K562 (cell line): ENCODE measurements at regions not wholly inside any gene's neighbourhood (a gene's known extent, or its start where the extent isn't known, plus 50 kb on each side); places are given as distances from the start of the nearest gene placed in this dataset.
"Not testable (repeated sequence)": the region's sequence is repeated elsewhere in the genome, so short reads cannot be mapped to it uniquely, and the experiment has no call there.

Experiments
- ATAC-seq: fragments of 200-7000 bp; cut with Tn5 transposase; 3 replicates; pipeline ENCODE4 v1.9.1; 2020; ENCODE audit warnings: moderate library complexity
- BruUV-seq: library from RNA; stranded (reverse); fragments of 400-500 nt; replicated peaks from 2 replicates; lab custom pipeline; 2021; lab: Mats Ljungman, UMichigan
- CTCF ChIA-PET: fragments of 300-600 bp; formaldehyde crosslinking; extraction: SDS; loops from one replicate; lab custom pipeline; 2021; ENCODE audit warnings: low intra/inter-chr PET ratio; lab: Yijun Ruan, JAX
- POLR2A ChIA-PET: fragments of 300-600, 350-650 bp; sonication (Branson Sonifier 250); formaldehyde crosslinking; extraction: SDS; loops from one replicate; lab custom pipeline; 2021; ENCODE audit warnings: antibody characterized with exemption, inconsistent platforms; lab: Yijun Ruan, JAX
- DNase-seq, 4 experiments: peaks; one replicate each; pipeline versions ENCODE4 v3.0.0 to v3.0.0-alpha.2; 2011 to 2018; ENCODE audit warnings: low spot score in 3 of 4, mixed read lengths in 3 of 4; ENCODE audit errors: extremely low read depth in 1 of 4
- FAIRE-seq: peaks from 2 replicates; lab custom pipeline; 2011; peaks lifted over from hg19 to GRCh38; lab: Jason Lieb, UNC
- H2AFZ ChIP-seq: 2 replicates; pipeline ENCODE4 v1.6.0; 2011; ENCODE audit warnings: low read depth, low read length, control low read depth, inconsistent platforms
- H3K27ac ChIP-seq: fragments of 200-600 bp; 3 replicates; pipeline ENCODE4 v1.8.0; 2011; ENCODE audit warnings: low read depth, mild to moderate bottlenecking, control low read depth, inconsistent platforms, low read length, moderate library complexity, mixed read lengths; ENCODE audit errors: extremely low read depth
- H3K27me3 ChIP-seq, 2 experiments: fragments of 300-600 bp in 1 of 2; 2 replicates in 1 of 2; 3 replicates in 1 of 2; pipeline versions ENCODE4 v1.6.0 to v1.8.0; 2011; ENCODE audit warnings: inconsistent platforms in 2 of 2, low read length in 2 of 2, mild to moderate bottlenecking in 1 of 2, mixed read lengths in 1 of 2, moderate library complexity in 1 of 2; ENCODE audit not compliant: control insufficient read depth in 2 of 2, insufficient read depth in 2 of 2
- H3K36me3 ChIP-seq: fragments of 300-600 bp; 3 replicates; pipeline ENCODE4 v1.8.0; 2011; ENCODE audit warnings: mild to moderate bottlenecking, low read length, inconsistent platforms; ENCODE audit not compliant: control insufficient read depth, insufficient read depth
- H3K4me1 ChIP-seq, 2 experiments: fragments of 200-600 bp in 1 of 2; replicated peaks in 1 of 2; 2 replicates in 1 of 2; 3 replicates in 1 of 2; pipeline versions ENCODE4 v1.5.1 to v1.8.0; 2011; ENCODE audit warnings: inconsistent platforms in 2 of 2, low read length in 2 of 2, mild to moderate bottlenecking in 1 of 2, mixed read lengths in 1 of 2, moderate library complexity in 1 of 2; ENCODE audit not compliant: control insufficient read depth in 2 of 2, insufficient read depth in 2 of 2
- H3K4me2 ChIP-seq: 2 replicates; pipeline ENCODE4 v1.6.1; 2011; ENCODE audit warnings: low read length, control low read depth, inconsistent platforms, mixed read lengths; ENCODE audit not compliant: insufficient read depth
- H3K4me3 ChIP-seq: fragments of 200-600 bp; sonication (generic), shearing (Covaris generic); 2 replicates; pipeline ENCODE4 v1.5.1; 2016; ENCODE audit warnings: control low read depth, inconsistent platforms
- H3K79me2 ChIP-seq: fragments of 200-600 bp; 3 replicates; pipeline ENCODE4 v1.8.0; 2011; ENCODE audit warnings: low read length, inconsistent platforms; ENCODE audit not compliant: control insufficient read depth, insufficient read depth
- H3K9ac ChIP-seq, 2 experiments: 2 replicates each; pipeline versions ENCODE4 v1.6.0 to v1.6.1; 2011; ENCODE audit warnings: low read depth in 2 of 2, low read length in 2 of 2, control low read depth in 1 of 2, inconsistent platforms in 1 of 2, mild to moderate bottlenecking in 1 of 2, mixed read lengths in 1 of 2; ENCODE audit not compliant: insufficient read depth in 1 of 2
- H3K9me1 ChIP-seq: one replicate; pipeline ENCODE4 v1.6.0; 2011; ENCODE audit warnings: inconsistent platforms, mild to moderate bottlenecking, low read length, moderate library complexity; ENCODE audit not compliant: control insufficient read depth, insufficient read depth
- H3K9me3 ChIP-seq: replicated peaks from 2 replicates; pipeline ENCODE4 v1.5.1; 2011; ENCODE audit warnings: low read depth, low read length, inconsistent platforms; ENCODE audit not compliant: control insufficient read depth, insufficient read depth
- H4K20me1 ChIP-seq: replicated peaks from 2 replicates; pipeline ENCODE4 v1.6.1; 2011; ENCODE audit warnings: low read length, inconsistent platforms, mixed read lengths; ENCODE audit not compliant: control insufficient read depth, insufficient read depth
- BACH1 ChIP-seq: fragments of 200-800 bp; sonication (Bioruptor generic); IDR thresholded peaks from 2 replicates; pipeline ENCODE4 v1.6.1; 2016; ENCODE audit warnings: missing genetic modification characterization, missing compliant biosample characterization
- MEF2A ChIP-seq: IDR thresholded peaks from 2 replicates; pipeline ENCODE4 v1.6.1; 2011; ENCODE audit warnings: low read depth, mild to moderate bottlenecking, low read length, moderate library complexity; ENCODE audit not compliant: control insufficient read depth
- SIX5 ChIP-seq, 2 experiments: IDR thresholded peaks; 2 replicates each; pipeline ENCODE4 v1.6.1; 2011; ENCODE audit warnings: low read length in 2 of 2, borderline replicate concordance in 1 of 2, low read depth in 1 of 2, mild to moderate bottlenecking in 1 of 2, moderate library complexity in 1 of 2; ENCODE audit not compliant: insufficient read depth in 1 of 2
- WGBS: fragments of 100-300 bp; shearing (Covaris generic); methylation state at CpG from one replicate; pipeline ENCODE4 v1.1.6; 2016; ENCODE audit warnings: low coverage, mixed read lengths; ENCODE audit not compliant: insufficient coverage; ENCODE audit errors: missing lambda C conversion rate; 5-methylcytosine and 5-hydroxymethylcytosine counted together
- in situ Hi-C: fragments of 300-500 bp; cut with MboI; formaldehyde crosslinking; loops from 4 replicates; pipeline ENCODE4 v1.15.0; 2018; ENCODE audit warnings: inconsistent platforms, mixed read lengths
- intact Hi-C: fragments of 100-400 bp; cut with micrococcal nuclease; formaldehyde crosslinking; loops from 2 replicates; pipeline ENCODE4 v1.14.2; 2022
- TF ChIP-seq, protein P1 (sequence below): fragments of 200-800 bp; sonication (Bioruptor generic); IDR thresholded peaks from 2 replicates; pipeline ENCODE4 v1.6.1; 2017; ENCODE audit warnings: missing genetic modification characterization, missing compliant biosample characterization

DNA sequence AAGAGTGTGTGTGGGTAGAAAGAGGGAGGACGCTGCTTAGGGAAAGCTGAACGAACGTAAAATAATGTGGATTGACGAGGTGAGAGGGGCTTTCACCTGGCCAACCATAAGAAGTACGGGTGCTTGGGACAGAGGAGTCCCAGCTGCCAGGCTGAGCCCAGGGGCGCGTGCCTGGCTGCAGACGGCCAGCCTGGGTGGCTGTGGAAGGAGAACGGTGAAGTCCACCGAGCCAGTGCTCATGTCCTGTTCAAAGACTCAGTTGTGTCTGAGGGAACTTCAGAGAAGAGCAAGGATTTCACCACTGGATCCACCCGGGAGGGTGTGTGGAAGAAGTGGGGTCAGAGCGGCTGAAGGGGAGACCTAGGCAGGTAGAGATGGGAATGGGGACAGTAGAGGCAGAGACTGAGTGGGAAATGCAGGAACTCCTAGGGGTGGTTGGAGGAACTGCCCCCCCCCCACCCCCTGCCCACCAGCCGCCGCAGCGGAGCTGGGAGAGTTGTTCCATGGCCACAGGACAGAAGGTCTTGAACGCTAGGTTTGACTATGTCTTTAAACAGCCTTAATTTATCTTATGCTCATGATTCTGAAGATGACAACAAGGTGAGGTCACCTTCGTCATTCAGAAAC lies 68.1 kb upstream of the TBXT start:
- DNase-seq, result no peak
- CTCF ChIA-PET, result no interaction called here
- no peak for FAIRE-seq
- no peaks in the 10 kb centered on the region for H3K79me2 ChIP-seq
- H3K9me3 ChIP-seq, result no peaks in the 10 kb centered on the region
- no peak overlapping the region for H3K9ac ChIP-seq
- no peaks in the 10 kb centered on the region for H3K36me3 ChIP-seq
- H3K27me3 ChIP-seq, result peaks cover 27 to 36% of the 10 kb centered on the region in 2 experiments
- intact Hi-C loops, result no loop called here
- ATAC-seq, result peak; percentile 59
- H3K4me3 ChIP-seq, result no peak overlapping the region
- H3K4me1 ChIP-seq, result peaks cover 0 to 4% of the 10 kb centered on the region in 2 experiments; a peak in 1 of 5 replicates
- 1% methylated on average over 16 of the region's 17 CpGs for WGBS
- BruUV-seq, result no TSS peak
- TF ChIP-seq, protein P1, sequence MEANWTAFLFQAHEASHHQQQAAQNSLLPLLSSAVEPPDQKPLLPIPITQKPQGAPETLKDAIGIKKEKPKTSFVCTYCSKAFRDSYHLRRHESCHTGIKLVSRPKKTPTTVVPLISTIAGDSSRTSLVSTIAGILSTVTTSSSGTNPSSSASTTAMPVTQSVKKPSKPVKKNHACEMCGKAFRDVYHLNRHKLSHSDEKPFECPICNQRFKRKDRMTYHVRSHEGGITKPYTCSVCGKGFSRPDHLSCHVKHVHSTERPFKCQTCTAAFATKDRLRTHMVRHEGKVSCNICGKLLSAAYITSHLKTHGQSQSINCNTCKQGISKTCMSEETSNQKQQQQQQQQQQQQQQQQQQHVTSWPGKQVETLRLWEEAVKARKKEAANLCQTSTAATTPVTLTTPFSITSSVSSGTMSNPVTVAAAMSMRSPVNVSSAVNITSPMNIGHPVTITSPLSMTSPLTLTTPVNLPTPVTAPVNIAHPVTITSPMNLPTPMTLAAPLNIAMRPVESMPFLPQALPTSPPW, result 0 out of 2 replicates have a peak, but pooled peaks have one; percentile 8
- TF ChIP-seq MEF2A (no peak), BACH1 (tag) (no peak), SIX5 (IDR thresholded peaks at IDR 0.05; ENCODE audit: borderline replicate concordance in 1 of 2, insufficient read depth in 1 of 2, low read depth in 1 of 2, low read length in 2 of 2) (no peak)
- TF ChIP-seq, all 486 proteins: peak for 1
- POLR2A ChIA-PET, result no interaction called here
- Histone ChIP-seq H3K27ac (no peak overlapping the region), H3K4me2 (no peak overlapping the region), H3K9me1 (no peaks in the 10 kb centered on the region), H4K20me1 (0 out of 2 replicates have a peak, but pooled peaks cover 5% of the 10 kb centered on the region), H2AFZ (no peak overlapping the region)
- in situ Hi-C loops, result no loop called here

DNA sequence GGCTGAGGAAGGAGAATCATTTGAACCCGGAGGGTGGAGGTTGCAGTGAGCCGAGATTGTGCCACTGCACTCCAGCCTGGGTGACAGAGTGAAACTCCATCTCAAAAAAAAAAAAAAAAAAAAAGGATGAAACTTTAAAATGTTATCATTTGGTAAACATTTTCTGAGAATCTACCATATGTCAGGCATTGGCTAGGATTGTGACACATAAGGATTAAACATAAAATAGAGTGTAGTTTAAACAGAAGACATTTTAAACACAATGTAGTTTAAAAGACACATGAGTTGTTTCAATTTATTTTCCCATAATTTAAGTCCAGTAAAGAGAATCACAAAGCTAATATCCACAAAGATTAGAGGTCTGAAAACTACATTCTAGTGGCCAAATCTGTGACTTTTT lies 63.5 kb upstream of the TBXT start:
- POLR2A ChIA-PET, H3K4me2 ChIP-seq, H3K9me1 ChIP-seq, H4K20me1 ChIP-seq, H3K79me2 ChIP-seq, H3K9me3 ChIP-seq, H3K4me3 ChIP-seq, H3K4me1 ChIP-seq, ATAC-seq, H3K9ac ChIP-seq, H3K36me3 ChIP-seq, FAIRE-seq, H2AFZ ChIP-seq, intact Hi-C loops, in situ Hi-C loops, DNase-seq, H3K27ac ChIP-seq, BruUV-seq, CTCF ChIA-PET: not testable (repeated sequence)
- peaks cover 34 to 40% of the 10 kb centered on the region in 2 experiments for H3K27me3 ChIP-seq
- 0% methylated on average over 2 of the region's 2 CpGs for WGBS
